ENCODE measurements at regions not wholly inside any gene's neighbourhood (a gene's known extent, or its start where the extent isn't known, plus 50 kb on each side); places are given as distances from the start of the nearest gene placed in this dataset.
A peak's percentile ranks its signal among the peaks of the same experiment; 100 is the strongest.

DNA sequence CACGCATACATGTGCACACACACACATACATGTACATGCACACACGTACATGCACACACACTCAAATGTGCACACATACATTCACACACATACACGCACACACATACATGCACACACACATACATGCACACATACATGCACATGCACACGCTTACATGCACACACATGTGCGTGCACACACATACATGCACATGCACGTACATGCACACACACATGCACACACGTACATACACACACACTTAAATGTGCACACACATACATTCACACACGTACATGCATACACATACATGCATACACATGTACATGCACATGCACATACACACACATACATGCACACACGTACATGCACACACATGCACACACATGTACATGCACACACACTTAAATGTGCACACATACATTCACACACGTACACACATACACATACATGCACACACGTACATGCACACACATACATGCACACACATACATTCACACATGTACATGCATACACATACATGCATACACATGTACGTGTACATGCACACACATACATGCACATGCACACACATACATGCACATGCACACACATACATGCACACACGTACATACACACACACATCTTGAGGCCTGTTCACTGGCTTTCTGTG is 283.7 kb upstream of the ID2 start:
- CTCF ChIA-PET (ENCODE audit: low intra/inter-chr PET ratio): no interaction called here
- Histone ChIP-seq H3K27me3 (ENCODE audit: control insufficient read depth in 2 of 2, insufficient read depth in 2 of 2, low read length in 2 of 2) (peaks cover 5 to 27% of the 10 kb centered on the region in 2 experiments; a peak in 2 of 5 replicates), H3K36me3 (ENCODE audit: control insufficient read depth, insufficient read depth, low read length) (no peaks in the 10 kb centered on the region), H3K9me1 (ENCODE audit: control insufficient read depth, insufficient read depth, low read length) (no peaks in the 10 kb centered on the region), H3K4me3 (no peak overlapping the region), H4K20me1 (replicated peaks; ENCODE audit: control insufficient read depth, insufficient read depth, low read length) (no peaks in the 10 kb centered on the region; the same call in 1 of the 2 replicates), H3K27ac (ENCODE audit: extremely low read depth, low read depth, low read length) (no peak overlapping the region), H3K79me2 (ENCODE audit: control insufficient read depth, insufficient read depth, low read length) (no peaks in the 10 kb centered on the region), H3K9me3 (replicated peaks; ENCODE audit: control insufficient read depth, insufficient read depth, low read depth, low read length) (peaks cover 3% of the 10 kb centered on the region; the same call in 1 of the 2 replicates), H2AFZ (ENCODE audit: low read depth, low read length) (no peak overlapping the region), H3K4me1 (replicated peaks in 1 of 2; ENCODE audit: control insufficient read depth in 2 of 2, insufficient read depth in 2 of 2, low read length in 2 of 2) (no peaks in the 10 kb centered on the region), H3K9ac (ENCODE audit: insufficient read depth in 1 of 2, low read depth in 2 of 2, low read length in 2 of 2) (no peak overlapping the region), H3K4me2 (ENCODE audit: insufficient read depth, low read length) (no peak overlapping the region)
- 18% methylated on average over 13 of the region's 13 CpGs for WGBS (ENCODE audit: insufficient coverage, low coverage, missing lambda C conversion rate)
- TF ChIP-seq ZEB2 (IDR thresholded peaks at IDR 0.05) (no peak), CHD2 (IDR thresholded peaks at IDR 0.05; ENCODE audit: low read depth, low read length) (no peak), ZBTB1 (CRISPR knock-in tag; IDR thresholded peaks at IDR 0.05; ENCODE audit: borderline replicate concordance, low read depth) (no peak), BCLAF1 (IDR thresholded peaks at IDR 0.05; ENCODE audit: borderline replicate concordance in 1 of 2, control insufficient read depth in 1 of 2, low read depth in 2 of 2, low read length in 1 of 2) (no peak), SFPQ (IDR thresholded peaks at IDR 0.05; ENCODE audit: low read depth, low read length) (no peak), RBM15 (IDR thresholded peaks at IDR 0.05; ENCODE audit: insufficient read depth, low read length) (no peak), KDM1A (IDR thresholded peaks at IDR 0.05) (0 out of 4 replicates have a peak, but pooled peaks of 1 of the 2 experiments have one; percentile 29), DACH1 (IDR thresholded peaks at IDR 0.05; ENCODE audit: partially characterized antibody) (no peak), SRF (CRISPR knock-in tag; IDR thresholded peaks at IDR 0.05) (no peak), NFRKB (IDR thresholded peaks at IDR 0.05; ENCODE audit: low read depth) (peak; percentile 38; the same call in 1 of the 2 replicates), PHF20 (IDR thresholded peaks at IDR 0.05; ENCODE audit: partially characterized antibody) (peak; percentile 66), NR4A1 (CRISPR knock-in tag; IDR thresholded peaks at IDR 0.05) (no peak), NR4A1 (tag; IDR thresholded peaks at IDR 0.05) (no peak)
- ATAC-seq (no peak), FAIRE-seq (no peak), DNase-seq (ENCODE audit: extremely low read depth in 1 of 4, low spot score in 3 of 4) (no peak)
- POLR2A ChIA-PET: no interaction called here
- BruUV-seq (replicated peaks): no TSS peak
- in situ Hi-C loops (cut with MboI): no loop called here
- intact Hi-C loops (cut with micrococcal nuclease): no loop called here

All from K562 (cell line).